H9 (cell line): ENCODE measurements at regions not wholly inside any gene's neighbourhood (a gene's known extent, or its start where the extent isn't known, plus 50 kb on each side); places are given as distances from the start of the nearest gene placed in this dataset.

Experiments
- DNase-seq: peaks from one replicate; pipeline ENCODE4 v3.0.0-alpha.2; 2017
- H2AFZ ChIP-seq: one replicate; pipeline ENCODE4 v1.6.1; 2013; ENCODE audit warnings: mild to moderate bottlenecking, low read length, control low read depth, moderate library complexity
- H2AK5ac ChIP-seq: 2 replicates; pipeline ENCODE4 v1.6.1; 2013; ENCODE audit warnings: low read length, control low read depth, mixed read lengths; ENCODE audit not compliant: insufficient read length
- H2BK120ac ChIP-seq: one replicate; pipeline ENCODE4 v1.6.1; 2013; ENCODE audit warnings: low read depth, mild to moderate bottlenecking, low read length, control low read depth, inconsistent platforms; ENCODE audit not compliant: poor library complexity, severe bottlenecking
- H2BK12ac ChIP-seq: 2 replicates; pipeline ENCODE4 v1.6.1; 2013; ENCODE audit warnings: low read length, control low read depth, mixed read lengths, low read depth; ENCODE audit not compliant: insufficient read length
- H2BK15ac ChIP-seq: 2 replicates; pipeline ENCODE4 v1.6.1; 2013; ENCODE audit warnings: low read depth, low read length, control low read depth
- H2BK20ac ChIP-seq: one replicate; pipeline ENCODE4 v1.6.1; 2013; ENCODE audit warnings: low read depth, mild to moderate bottlenecking, low read length, control low read depth, inconsistent platforms; ENCODE audit not compliant: poor library complexity, severe bottlenecking
- H2BK5ac ChIP-seq: 2 replicates; pipeline ENCODE4 v1.6.1; 2013; ENCODE audit warnings: low read length, control low read depth, mixed read lengths; ENCODE audit not compliant: insufficient read length
- H3K14ac ChIP-seq: 2 replicates; pipeline ENCODE4 v1.6.1; 2013; ENCODE audit warnings: low read length, control low read depth; ENCODE audit not compliant: insufficient read depth
- H3K18ac ChIP-seq: 2 replicates; pipeline ENCODE4 v1.6.1; 2013; ENCODE audit warnings: low read depth, mild to moderate bottlenecking, mixed read lengths, low read length, control low read depth; ENCODE audit not compliant: insufficient read length
- H3K23ac ChIP-seq: 2 replicates; pipeline ENCODE4 v1.6.1; 2013; ENCODE audit warnings: low read length, control low read depth, mixed read lengths, low read depth; ENCODE audit not compliant: insufficient read length
- H3K23me2 ChIP-seq: 2 replicates; pipeline ENCODE4 v1.6.1; 2013; ENCODE audit warnings: low read depth, mild to moderate bottlenecking, mixed read lengths, low read length, control low read depth; ENCODE audit not compliant: insufficient read length, poor library complexity, severe bottlenecking
- H3K27ac ChIP-seq: 2 replicates; pipeline ENCODE4 v1.5.1; 2013; ENCODE audit warnings: low read length, control low read depth, mixed read lengths, low read depth; ENCODE audit not compliant: insufficient read length
- H3K27me3 ChIP-seq: 2 replicates; pipeline ENCODE4 v1.6.1; 2013; ENCODE audit warnings: low read length, control low read depth, inconsistent platforms; ENCODE audit not compliant: insufficient read depth
- H3K4ac ChIP-seq: 2 replicates; pipeline ENCODE4 v1.6.1; 2013; ENCODE audit warnings: low read depth, mild to moderate bottlenecking, control low read depth, inconsistent platforms, low read length, moderate library complexity
- H3K4me1 ChIP-seq: 2 replicates; pipeline ENCODE4 v1.6.1; 2013; ENCODE audit warnings: low read length, control low read depth, inconsistent platforms; ENCODE audit not compliant: insufficient read depth
- H3K4me2 ChIP-seq: 2 replicates; pipeline ENCODE4 v1.6.1; 2013; ENCODE audit warnings: low read length, control low read depth, mixed read lengths; ENCODE audit not compliant: insufficient read length, insufficient read depth
- H3K56ac ChIP-seq: 2 replicates; pipeline ENCODE4 v1.6.1; 2013; ENCODE audit warnings: low read depth, mild to moderate bottlenecking, mixed read lengths, low read length, control low read depth; ENCODE audit not compliant: insufficient read length
- H3K79me1 ChIP-seq: 2 replicates; pipeline ENCODE4 v1.6.1; 2013; ENCODE audit warnings: low read depth, mild to moderate bottlenecking, moderate library complexity, low read length, control low read depth, inconsistent platforms; ENCODE audit not compliant: insufficient read depth, poor library complexity, severe bottlenecking
- H3K79me2 ChIP-seq: 2 replicates; pipeline ENCODE4 v1.6.1; 2013; ENCODE audit warnings: low read length, control low read depth, inconsistent platforms; ENCODE audit not compliant: insufficient read depth
- H3K9ac ChIP-seq: 2 replicates; pipeline ENCODE4 v1.6.1; 2013; ENCODE audit warnings: low read length, control low read depth, mixed read lengths; ENCODE audit not compliant: insufficient read length; ENCODE audit errors: extremely low read depth
- H3K9me3 ChIP-seq: one replicate; pipeline ENCODE4 v1.6.1; 2013; ENCODE audit warnings: low read depth, low read length, inconsistent platforms; ENCODE audit not compliant: control insufficient read depth
- H3T11ph ChIP-seq: one replicate; pipeline ENCODE4 v1.6.1; 2013; ENCODE audit warnings: mild to moderate bottlenecking, low read length, control low read depth, inconsistent platforms
- H4K20me1 ChIP-seq: one replicate; pipeline ENCODE4 v1.6.1; 2013; ENCODE audit not compliant: control insufficient read depth, insufficient read length, insufficient read depth
- H4K5ac ChIP-seq: 2 replicates; pipeline ENCODE4 v1.6.1; 2013; ENCODE audit warnings: low read depth, mild to moderate bottlenecking, mixed read lengths, low read length, control low read depth; ENCODE audit not compliant: insufficient read length
- H4K8ac ChIP-seq: replicated peaks from 2 replicates; pipeline ENCODE4 v1.6.1; 2013; ENCODE audit warnings: low read length, control low read depth, mixed read lengths, low read depth; ENCODE audit not compliant: insufficient read length
- H4K91ac ChIP-seq: 2 replicates; pipeline ENCODE4 v1.6.1; 2013; ENCODE audit warnings: low read depth, mild to moderate bottlenecking, moderate library complexity, mixed read lengths, low read length, control low read depth; ENCODE audit not compliant: insufficient read length
- H3K27ac Mint-ChIP-seq, 3 experiments: 2 replicates in 2 of 3; 3 replicates in 1 of 3; pipeline ENCODE4 v1.8.0; 2020 to 2021; ENCODE audit warnings: mixed read lengths in 3 of 3, mild to moderate bottlenecking in 1 of 3, moderate library complexity in 1 of 3
- H3K27me3 Mint-ChIP-seq: 2 replicates; pipeline ENCODE4 v1.8.0; 2021; ENCODE audit warnings: low read depth, mild to moderate bottlenecking, moderate library complexity, mixed read lengths
- H3K36me3 Mint-ChIP-seq, 3 experiments: 2 replicates in 2 of 3; 3 replicates in 1 of 3; pipeline ENCODE4 v1.8.0; 2020 to 2021; ENCODE audit warnings: low read depth in 3 of 3, mixed read lengths in 3 of 3; ENCODE audit not compliant: insufficient read depth in 1 of 3
- H3K4me1 Mint-ChIP-seq, 2 experiments: 2 replicates each; pipeline ENCODE4 v1.8.0; 2020; ENCODE audit warnings: mixed read lengths in 2 of 2
- H3K4me3 Mint-ChIP-seq, 2 experiments: 2 replicates in 1 of 2; 3 replicates in 1 of 2; pipeline ENCODE4 v1.8.0; 2020 to 2021; ENCODE audit warnings: mild to moderate bottlenecking in 2 of 2, mixed read lengths in 2 of 2, moderate library complexity in 1 of 2
- H3K9me3 Mint-ChIP-seq, 2 experiments: 2 replicates in 1 of 2; 3 replicates in 1 of 2; pipeline ENCODE4 v1.8.0; 2020; ENCODE audit warnings: mild to moderate bottlenecking in 2 of 2, mixed read lengths in 2 of 2, moderate library complexity in 1 of 2
- CTCF ChIP-seq: fragments of 200-600 bp; sonication (generic); conservative IDR thresholded peaks from 3 replicates; pipeline ENCODE4 v1.8.0; 2021; ENCODE audit warnings: antibody characterized with exemption, mild to moderate bottlenecking
- WGBS: extraction: QIAGEN DNeasy Blood & Tissue Kit; methylation state at CpG from one replicate; pipeline ENCODE4 v1.1.7; 2013; ENCODE audit warnings: missing lambda C conversion rate, low lambda C conversion rate, mixed read lengths; ENCODE audit not compliant: insufficient read length; ENCODE audit errors: extremely low coverage; 5-methylcytosine and 5-hydroxymethylcytosine counted together

- Histone ChIP-seq H4K91ac (no peak overlapping the region), H3K27me3 (no peaks in the 10 kb centered on the region), H4K20me1 (no peaks in the 10 kb centered on the region), H3K79me1 (no peaks in the 10 kb centered on the region), H3K23ac (no peak overlapping the region), H2BK12ac (no peak overlapping the region), H3K14ac (no peak overlapping the region), H3K56ac (no peak overlapping the region), H4K8ac (no peak overlapping the region), H3K9me3 (no peaks in the 10 kb centered on the region), H3K4me2 (no peak overlapping the region), H3K18ac (no peak overlapping the region), H3K27ac (no peak overlapping the region), H4K5ac (no peak overlapping the region), H3T11ph (no peak overlapping the region), H3K79me2 (no peaks in the 10 kb centered on the region), H2BK5ac (no peak overlapping the region), H2AFZ (no peak overlapping the region), H3K4ac (no peak overlapping the region), H2BK15ac (no peak overlapping the region), H3K23me2 (no peaks in the 10 kb centered on the region), H2BK120ac (no peak overlapping the region), H2AK5ac (no peak overlapping the region), H2BK20ac (no peak overlapping the region), H3K9ac (no peak overlapping the region), H3K4me1 (no peaks in the 10 kb centered on the region)
- Mint-ChIP-seq H3K4me1 (peaks cover 0 to 4% of the 10 kb centered on the region in 2 experiments; a peak in 1 of 4 replicates), H3K4me3 (no peak overlapping the region), H3K27me3 (peaks cover 2% of the 10 kb centered on the region; the same call in 1 of the 2 replicates), H3K9me3 (peaks cover 5 to 14% of the 10 kb centered on the region in 2 experiments), H3K36me3 (peaks cover 0 to 6% (median 5%) of the 10 kb centered on the region in 3 experiments; a peak in 2 of 7 replicates), H3K27ac (no peak overlapping the region; a peak in 2 of 7 replicates)
- no CpG with 5 or more reads among the region's 1 CpG for WGBS
- no peak for TF ChIP-seq CTCF
- no peak for DNase-seq
Observed at GRCh38 chr6:76382201-76382600, 309.7 kb upstream of the IMPG1 start.
